Type B pancreatic cell (in vitro differentiated cells): ENCODE measurements at regions not wholly inside any gene's neighbourhood (a gene's known extent, or its start where the extent isn't known, plus 50 kb on each side); places are given as distances from the start of the nearest gene placed in this dataset.

Source experiments
- DNase-seq: peaks from one replicate; pipeline ENCODE4 v3.0.0; 2021; ENCODE audit warnings: mixed read lengths; ENCODE audit not compliant: unreplicated experiment; ENCODE audit errors: extremely low spot score
- H3K27ac Mint-ChIP-seq: 2 replicates; pipeline ENCODE4 v1.8.0; 2021; ENCODE audit warnings: mild to moderate bottlenecking, mixed read lengths
- H3K27me3 Mint-ChIP-seq: 2 replicates; pipeline ENCODE4 v1.8.0; 2021; ENCODE audit warnings: mixed read lengths
- H3K36me3 Mint-ChIP-seq: 2 replicates; pipeline ENCODE4 v1.8.0; 2021; ENCODE audit warnings: mixed read lengths
- H3K4me1 Mint-ChIP-seq: one replicate; pipeline ENCODE4 v1.8.0; 2021; ENCODE audit warnings: mixed read lengths; ENCODE audit not compliant: unreplicated experiment
- H3K4me3 Mint-ChIP-seq: 2 replicates; pipeline ENCODE4 v1.8.0; 2021; ENCODE audit warnings: mild to moderate bottlenecking, mixed read lengths
- H3K9me3 Mint-ChIP-seq: 2 replicates; pipeline ENCODE4 v1.8.0; 2021; ENCODE audit warnings: mixed read lengths
- CTCF ChIP-seq: fragments of 200-600 bp; sonication (generic); conservative IDR thresholded peaks from 2 replicates; pipeline ENCODE4 v1.5.0; 2021; ENCODE audit warnings: antibody characterized with exemption, mild to moderate bottlenecking

- no peaks in the 10 kb centered on the region for H3K27me3 Mint-ChIP-seq
- H3K4me1 Mint-ChIP-seq, result peaks cover 9% of the 10 kb centered on the region
- no peak overlapping the region for H3K4me3 Mint-ChIP-seq
- no peaks in the 10 kb centered on the region for H3K9me3 Mint-ChIP-seq
- no peak overlapping the region for H3K27ac Mint-ChIP-seq
- TF ChIP-seq CTCF, result no peak
- DNase-seq, result no peak
- H3K36me3 Mint-ChIP-seq, result no peaks in the 10 kb centered on the region
These were observed 271.4 kb downstream of the TLE1 start for GRCh38 chr9:81417941-81418340.

GRCh38 chr9:81417299-81417675 lies 272.1 kb downstream of the TLE1 start:
- no peak overlapping the region for H3K27ac Mint-ChIP-seq
- H3K36me3 Mint-ChIP-seq, result no peaks in the 10 kb centered on the region
- no peak overlapping the region for H3K4me3 Mint-ChIP-seq
- DNase-seq, result no peak
- H3K4me1 Mint-ChIP-seq, result peaks cover 9% of the 10 kb centered on the region
- H3K27me3 Mint-ChIP-seq, result no peaks in the 10 kb centered on the region
- no peak for TF ChIP-seq CTCF
- no peaks in the 10 kb centered on the region for H3K9me3 Mint-ChIP-seq

GRCh38 chr9:81416476-81417298 lies 272.7 kb downstream of the TLE1 start:
- TF ChIP-seq CTCF, result no peak
- Mint-ChIP-seq H3K4me3 (no peak overlapping the region), H3K9me3 (no peaks in the 10 kb centered on the region), H3K27me3 (no peaks in the 10 kb centered on the region), H3K27ac (no peak overlapping the region), H3K4me1 (peaks cover 9% of the 10 kb centered on the region), H3K36me3 (no peaks in the 10 kb centered on the region)
- no peak for DNase-seq

- Mint-ChIP-seq H3K4me3 (no peak overlapping the region), H3K27ac (no peak overlapping the region), H3K9me3 (no peaks in the 10 kb centered on the region), H3K36me3 (no peaks in the 10 kb centered on the region), H3K27me3 (no peaks in the 10 kb centered on the region), H3K4me1 (peaks cover 9% of the 10 kb centered on the region)
- DNase-seq, result no peak
- TF ChIP-seq CTCF, result no peak
These were observed 274.5 kb downstream of the TLE1 start for GRCh38 chr9:81414836-81415235.

GRCh38 chr9:81411961-81412360 lies 277.4 kb downstream of the TLE1 start:
- H3K4me1 Mint-ChIP-seq, result no peaks in the 10 kb centered on the region
- H3K27ac Mint-ChIP-seq, result no peak overlapping the region
- TF ChIP-seq CTCF, result no peak
- no peaks in the 10 kb centered on the region for H3K36me3 Mint-ChIP-seq
- no peak overlapping the region for H3K4me3 Mint-ChIP-seq
- no peak for DNase-seq
- H3K27me3 Mint-ChIP-seq, result no peaks in the 10 kb centered on the region
- peaks cover 4% of the 10 kb centered on the region for H3K9me3 Mint-ChIP-seq
